ENCODE measurements at regions not wholly inside any gene's neighbourhood (a gene's known extent, or its start where the extent isn't known, plus 50 kb on each side); places are given as distances from the start of the nearest gene placed in this dataset.

DNA sequence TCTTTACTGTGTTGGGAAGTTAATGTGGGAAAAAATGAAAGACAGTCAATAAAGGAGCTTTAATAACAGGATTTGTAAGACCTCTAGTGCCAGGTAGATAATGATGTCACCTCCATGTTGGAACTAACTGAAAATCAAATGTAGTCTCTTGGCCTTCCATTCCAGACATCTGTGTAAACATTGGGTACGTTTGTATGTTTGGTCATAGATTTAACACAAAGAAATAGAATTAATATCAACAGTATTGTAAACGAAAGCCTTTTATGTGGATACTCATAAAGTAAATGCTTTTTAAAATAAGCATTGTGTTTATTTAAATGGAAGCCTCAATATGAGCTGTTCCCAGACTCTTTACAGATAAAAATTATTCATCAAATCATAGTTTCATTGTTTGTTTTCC is 605.7 kb downstream of the METTL15 start:
- TF ChIP-seq, protein P1, sequence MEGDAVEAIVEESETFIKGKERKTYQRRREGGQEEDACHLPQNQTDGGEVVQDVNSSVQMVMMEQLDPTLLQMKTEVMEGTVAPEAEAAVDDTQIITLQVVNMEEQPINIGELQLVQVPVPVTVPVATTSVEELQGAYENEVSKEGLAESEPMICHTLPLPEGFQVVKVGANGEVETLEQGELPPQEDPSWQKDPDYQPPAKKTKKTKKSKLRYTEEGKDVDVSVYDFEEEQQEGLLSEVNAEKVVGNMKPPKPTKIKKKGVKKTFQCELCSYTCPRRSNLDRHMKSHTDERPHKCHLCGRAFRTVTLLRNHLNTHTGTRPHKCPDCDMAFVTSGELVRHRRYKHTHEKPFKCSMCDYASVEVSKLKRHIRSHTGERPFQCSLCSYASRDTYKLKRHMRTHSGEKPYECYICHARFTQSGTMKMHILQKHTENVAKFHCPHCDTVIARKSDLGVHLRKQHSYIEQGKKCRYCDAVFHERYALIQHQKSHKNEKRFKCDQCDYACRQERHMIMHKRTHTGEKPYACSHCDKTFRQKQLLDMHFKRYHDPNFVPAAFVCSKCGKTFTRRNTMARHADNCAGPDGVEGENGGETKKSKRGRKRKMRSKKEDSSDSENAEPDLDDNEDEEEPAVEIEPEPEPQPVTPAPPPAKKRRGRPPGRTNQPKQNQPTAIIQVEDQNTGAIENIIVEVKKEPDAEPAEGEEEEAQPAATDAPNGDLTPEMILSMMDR (IDR thresholded peaks at IDR 0.05), result no peak
- no peak for TF ChIP-seq POLR2A (IDR thresholded peaks at IDR 0.05)
